ENCODE measurements at regions not wholly inside any gene's neighbourhood (a gene's known extent, or its start where the extent isn't known, plus 50 kb on each side); places are given as distances from the start of the nearest gene placed in this dataset.

DNA sequence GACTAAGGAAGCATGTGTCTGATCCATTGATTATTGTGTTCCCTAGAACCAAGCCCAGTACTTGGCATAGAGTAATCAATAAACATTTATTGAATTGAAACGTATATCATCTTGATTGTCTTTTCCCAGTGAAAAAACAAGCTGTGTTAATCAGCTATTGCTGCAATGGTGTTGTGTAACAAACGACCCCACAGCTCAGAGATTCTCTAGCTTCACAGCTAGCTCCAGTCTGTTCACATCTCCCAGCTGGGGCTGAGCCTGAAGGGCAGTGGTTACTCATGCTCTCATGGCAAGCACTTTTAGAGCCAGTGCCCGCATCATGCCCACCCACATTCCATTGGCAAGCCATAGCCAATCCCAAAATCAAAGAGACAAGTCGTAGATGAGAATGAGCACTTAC lies 237.4 kb upstream of the RAB4A start:
- Histone ChIP-seq H3K27me3 (ENCODE audit: insufficient read depth) (no peaks in the 10 kb centered on the region), H3K4me2 (no peak overlapping the region), H3F3A (replicated peaks; ENCODE audit: low read depth) (0 out of 2 replicates have a peak, but pooled peaks cover under 1% of the 10 kb centered on the region), H3K36me3 (ENCODE audit: insufficient read depth) (no peaks in the 10 kb centered on the region), H2AFZ (no peak overlapping the region), H3K9me2 (ENCODE audit: insufficient read depth) (no peaks in the 10 kb centered on the region; the same call in 1 of the 2 replicates), H3K27ac (ENCODE audit: low read depth) (no peak overlapping the region), H4K20me1 (replicated peaks; ENCODE audit: insufficient read depth) (no peaks in the 10 kb centered on the region), H3K4me1 (ENCODE audit: insufficient read depth) (peaks cover 19% of the 10 kb centered on the region), H3K4me3 (no peak overlapping the region), H3K79me2 (replicated peaks; ENCODE audit: insufficient read depth) (no peaks in the 10 kb centered on the region)
- no peak for TF ChIP-seq EZH2phosphoT487 (IDR thresholded peaks at IDR 0.05; ENCODE audit: unreplicated experiment)
- no peak for TF ChIP-seq CREB1 (CRISPR knock-in tag; IDR thresholded peaks at IDR 0.05; ENCODE audit: low read depth)
- no peak for TF ChIP-seq ZNF114 (CRISPR knock-in tag; IDR thresholded peaks at IDR 0.05)
- no peak for TF ChIP-seq CTCF (conservative IDR thresholded peaks at IDR 0.05; ENCODE audit: low read depth in 2 of 2)
- TF ChIP-seq JUNB (IDR thresholded peaks at IDR 0.05; ENCODE audit: unreplicated experiment) = no peak
- no peak for TF ChIP-seq STAT1 (IDR thresholded peaks at IDR 0.05; ENCODE audit: unreplicated experiment)
- no peak for TF ChIP-seq EZH2 (IDR thresholded peaks at IDR 0.05; ENCODE audit: low read depth, unreplicated experiment)
- TF ChIP-seq ZNF462 (CRISPR knock-in tag; IDR thresholded peaks at IDR 0.05) = no peak
- TF ChIP-seq, protein P1, sequence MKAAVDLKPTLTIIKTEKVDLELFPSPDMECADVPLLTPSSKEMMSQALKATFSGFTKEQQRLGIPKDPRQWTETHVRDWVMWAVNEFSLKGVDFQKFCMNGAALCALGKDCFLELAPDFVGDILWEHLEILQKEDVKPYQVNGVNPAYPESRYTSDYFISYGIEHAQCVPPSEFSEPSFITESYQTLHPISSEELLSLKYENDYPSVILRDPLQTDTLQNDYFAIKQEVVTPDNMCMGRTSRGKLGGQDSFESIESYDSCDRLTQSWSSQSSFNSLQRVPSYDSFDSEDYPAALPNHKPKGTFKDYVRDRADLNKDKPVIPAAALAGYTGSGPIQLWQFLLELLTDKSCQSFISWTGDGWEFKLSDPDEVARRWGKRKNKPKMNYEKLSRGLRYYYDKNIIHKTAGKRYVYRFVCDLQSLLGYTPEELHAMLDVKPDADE (IDR thresholded peaks at IDR 0.05) = no peak
- no peak for TF ChIP-seq NANOG (IDR thresholded peaks at IDR 0.05; ENCODE audit: borderline replicate concordance)
- TF ChIP-seq ZNF331 (CRISPR knock-in tag; IDR thresholded peaks at IDR 0.05; ENCODE audit: low read depth) = no peak
- no peak for TF ChIP-seq POLR2AphosphoS5 (IDR thresholded peaks at IDR 0.05; ENCODE audit: low read depth)
- TF ChIP-seq, protein P2, sequence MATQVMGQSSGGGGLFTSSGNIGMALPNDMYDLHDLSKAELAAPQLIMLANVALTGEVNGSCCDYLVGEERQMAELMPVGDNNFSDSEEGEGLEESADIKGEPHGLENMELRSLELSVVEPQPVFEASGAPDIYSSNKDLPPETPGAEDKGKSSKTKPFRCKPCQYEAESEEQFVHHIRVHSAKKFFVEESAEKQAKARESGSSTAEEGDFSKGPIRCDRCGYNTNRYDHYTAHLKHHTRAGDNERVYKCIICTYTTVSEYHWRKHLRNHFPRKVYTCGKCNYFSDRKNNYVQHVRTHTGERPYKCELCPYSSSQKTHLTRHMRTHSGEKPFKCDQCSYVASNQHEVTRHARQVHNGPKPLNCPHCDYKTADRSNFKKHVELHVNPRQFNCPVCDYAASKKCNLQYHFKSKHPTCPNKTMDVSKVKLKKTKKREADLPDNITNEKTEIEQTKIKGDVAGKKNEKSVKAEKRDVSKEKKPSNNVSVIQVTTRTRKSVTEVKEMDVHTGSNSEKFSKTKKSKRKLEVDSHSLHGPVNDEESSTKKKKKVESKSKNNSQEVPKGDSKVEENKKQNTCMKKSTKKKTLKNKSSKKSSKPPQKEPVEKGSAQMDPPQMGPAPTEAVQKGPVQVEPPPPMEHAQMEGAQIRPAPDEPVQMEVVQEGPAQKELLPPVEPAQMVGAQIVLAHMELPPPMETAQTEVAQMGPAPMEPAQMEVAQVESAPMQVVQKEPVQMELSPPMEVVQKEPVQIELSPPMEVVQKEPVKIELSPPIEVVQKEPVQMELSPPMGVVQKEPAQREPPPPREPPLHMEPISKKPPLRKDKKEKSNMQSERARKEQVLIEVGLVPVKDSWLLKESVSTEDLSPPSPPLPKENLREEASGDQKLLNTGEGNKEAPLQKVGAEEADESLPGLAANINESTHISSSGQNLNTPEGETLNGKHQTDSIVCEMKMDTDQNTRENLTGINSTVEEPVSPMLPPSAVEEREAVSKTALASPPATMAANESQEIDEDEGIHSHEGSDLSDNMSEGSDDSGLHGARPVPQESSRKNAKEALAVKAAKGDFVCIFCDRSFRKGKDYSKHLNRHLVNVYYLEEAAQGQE (IDR thresholded peaks at IDR 0.05; ENCODE audit: unreplicated experiment) = no peak
- no peak overlapping the region for H3K27ac Mint-ChIP-seq
- no peaks in the 10 kb centered on the region for H3K9me3 Mint-ChIP-seq
- H3K27me3 Mint-ChIP-seq (ENCODE audit: insufficient read depth, low read depth, poor library complexity) = peaks cover 14% of the 10 kb centered on the region
- no peak overlapping the region for H3K4me3 Mint-ChIP-seq
- DNase-seq (ENCODE audit: low spot score) = no peak
- H3K4me1 Mint-ChIP-seq = peaks cover 36% of the 10 kb centered on the region
- no peak for ATAC-seq
- H3K36me3 Mint-ChIP-seq (ENCODE audit: low read depth) = no peaks in the 10 kb centered on the region

Data from GM23338 (cell line).